Fibroblast of mammary gland (primary cell): ENCODE measurements at regions not wholly inside any gene's neighbourhood (a gene's known extent, or its start where the extent isn't known, plus 50 kb on each side); places are given as distances from the start of the nearest gene placed in this dataset.

Experiments
- DNase-seq: peaks from one replicate; pipeline ENCODE4 v3.0.0-alpha.2; 2010; ENCODE audit warnings: low read depth
- H3K4me3 ChIP-seq: 2 replicates; pipeline ENCODE4 v1.5.1; 2011; ENCODE audit warnings: low read depth, mild to moderate bottlenecking, low read length, moderate library complexity; ENCODE audit not compliant: control insufficient read depth
- TF ChIP-seq, protein P1 (sequence below): conservative IDR thresholded peaks from 2 replicates; pipeline ENCODE4 v1.5.1; 2011; ENCODE audit warnings: low read depth, low read length, inconsistent platforms; ENCODE audit not compliant: control insufficient read depth, insufficient read depth

DNA sequence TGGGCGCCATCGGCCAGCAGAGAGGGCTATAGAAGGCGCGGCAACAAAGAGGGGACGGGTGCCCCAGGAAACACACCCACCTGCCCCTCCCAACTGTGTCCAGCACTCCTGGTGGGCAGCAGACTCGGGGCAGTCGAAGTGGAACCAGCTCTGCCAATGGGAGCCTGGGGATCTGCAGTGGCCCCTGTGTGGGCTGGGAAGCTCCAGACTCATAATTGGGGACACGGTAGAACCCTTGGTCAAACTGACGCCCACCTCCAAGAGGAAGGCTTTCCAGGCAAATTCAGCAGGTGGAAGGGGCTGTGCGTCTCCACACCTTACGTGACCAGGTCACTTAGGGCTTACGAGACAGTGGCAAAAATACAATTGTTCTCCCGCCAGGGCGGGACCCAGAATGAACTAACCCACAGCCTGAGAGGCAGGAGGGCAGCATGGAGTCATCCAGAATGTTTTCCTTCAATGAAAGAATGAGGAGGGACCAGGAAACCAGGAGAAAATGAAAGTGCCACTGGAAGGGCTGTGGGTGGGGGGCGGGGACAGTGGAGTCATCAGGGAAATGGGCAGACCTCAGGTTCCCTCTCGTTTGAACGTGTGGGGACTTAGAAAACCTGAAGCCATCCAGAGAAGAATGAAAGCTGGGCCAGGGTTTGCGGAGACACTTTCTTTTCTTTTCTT, 53.2 kb upstream of the SHANK2 start:
- no peak overlapping the region for H3K4me3 ChIP-seq
- TF ChIP-seq, protein P1, sequence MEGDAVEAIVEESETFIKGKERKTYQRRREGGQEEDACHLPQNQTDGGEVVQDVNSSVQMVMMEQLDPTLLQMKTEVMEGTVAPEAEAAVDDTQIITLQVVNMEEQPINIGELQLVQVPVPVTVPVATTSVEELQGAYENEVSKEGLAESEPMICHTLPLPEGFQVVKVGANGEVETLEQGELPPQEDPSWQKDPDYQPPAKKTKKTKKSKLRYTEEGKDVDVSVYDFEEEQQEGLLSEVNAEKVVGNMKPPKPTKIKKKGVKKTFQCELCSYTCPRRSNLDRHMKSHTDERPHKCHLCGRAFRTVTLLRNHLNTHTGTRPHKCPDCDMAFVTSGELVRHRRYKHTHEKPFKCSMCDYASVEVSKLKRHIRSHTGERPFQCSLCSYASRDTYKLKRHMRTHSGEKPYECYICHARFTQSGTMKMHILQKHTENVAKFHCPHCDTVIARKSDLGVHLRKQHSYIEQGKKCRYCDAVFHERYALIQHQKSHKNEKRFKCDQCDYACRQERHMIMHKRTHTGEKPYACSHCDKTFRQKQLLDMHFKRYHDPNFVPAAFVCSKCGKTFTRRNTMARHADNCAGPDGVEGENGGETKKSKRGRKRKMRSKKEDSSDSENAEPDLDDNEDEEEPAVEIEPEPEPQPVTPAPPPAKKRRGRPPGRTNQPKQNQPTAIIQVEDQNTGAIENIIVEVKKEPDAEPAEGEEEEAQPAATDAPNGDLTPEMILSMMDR, result no peak
- no peak for DNase-seq

DNA sequence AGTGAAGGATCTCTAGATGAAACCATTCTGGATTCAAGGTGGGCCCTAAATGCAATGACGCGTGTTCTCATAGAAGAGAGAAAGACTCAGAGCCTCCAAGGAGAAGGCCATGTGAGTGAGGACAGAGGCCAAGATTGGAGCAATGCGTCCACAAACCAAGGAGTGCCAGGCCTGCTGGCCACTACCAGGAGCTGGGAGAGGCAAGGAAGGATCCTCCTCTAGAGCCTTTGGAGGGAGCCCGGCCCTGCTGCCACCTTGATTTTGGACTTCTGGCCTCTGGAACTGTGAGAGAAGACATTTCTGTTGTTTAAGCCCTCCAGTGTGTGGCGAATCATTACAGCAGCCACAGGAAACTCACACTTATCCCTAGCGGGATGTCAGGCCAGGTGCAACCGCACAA, 52.7 kb upstream of the SHANK2 start:
- no peak overlapping the region for H3K4me3 ChIP-seq
- TF ChIP-seq, protein P1, result no peak
- DNase-seq, result no peak

DNA sequence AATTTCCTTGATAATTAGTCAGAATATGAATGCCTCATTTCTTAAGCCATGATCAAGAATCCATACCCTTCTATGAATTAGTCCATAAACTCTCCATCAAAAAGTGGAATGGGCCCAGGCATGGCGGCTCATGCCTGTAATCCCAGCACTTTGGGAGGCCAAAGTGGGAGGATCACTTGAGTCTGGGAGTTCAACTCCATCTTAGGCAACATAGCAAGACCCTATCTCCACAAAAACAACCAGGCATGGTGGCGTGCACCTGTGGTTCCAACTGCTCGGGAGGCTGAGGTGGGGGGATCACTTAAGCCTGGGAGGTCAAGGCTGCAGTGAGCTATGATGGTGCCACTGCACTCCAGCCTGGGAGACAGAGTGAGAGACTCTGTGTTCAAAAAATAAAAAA, 52.1 kb upstream of the SHANK2 start:
- DNase-seq, result no peak
- TF ChIP-seq, protein P1, result no peak
- H3K4me3 ChIP-seq, result no peak overlapping the region

DNA sequence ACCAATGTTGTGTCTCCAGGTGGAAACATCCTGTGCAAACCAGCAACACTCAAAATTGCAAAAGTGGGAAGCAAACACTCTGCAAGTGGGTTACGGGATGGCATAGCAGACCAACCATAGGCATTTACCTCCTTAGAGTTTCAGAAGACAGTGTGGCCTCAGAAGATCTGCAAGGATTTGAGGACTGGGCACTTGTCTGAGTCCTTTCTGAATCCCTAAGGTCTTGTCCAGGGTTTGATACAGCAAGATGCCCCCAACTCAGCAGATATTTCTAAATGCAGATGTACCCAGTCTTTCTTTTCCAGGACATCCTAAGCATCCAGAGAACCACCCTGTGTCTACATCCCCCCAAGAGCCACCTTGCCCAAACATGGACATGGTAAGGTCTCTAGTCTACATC, 51.7 kb upstream of the SHANK2 start:
- H3K4me3 ChIP-seq, result no peak overlapping the region
- DNase-seq, result no peak
- TF ChIP-seq, protein P1, result no peak

DNA sequence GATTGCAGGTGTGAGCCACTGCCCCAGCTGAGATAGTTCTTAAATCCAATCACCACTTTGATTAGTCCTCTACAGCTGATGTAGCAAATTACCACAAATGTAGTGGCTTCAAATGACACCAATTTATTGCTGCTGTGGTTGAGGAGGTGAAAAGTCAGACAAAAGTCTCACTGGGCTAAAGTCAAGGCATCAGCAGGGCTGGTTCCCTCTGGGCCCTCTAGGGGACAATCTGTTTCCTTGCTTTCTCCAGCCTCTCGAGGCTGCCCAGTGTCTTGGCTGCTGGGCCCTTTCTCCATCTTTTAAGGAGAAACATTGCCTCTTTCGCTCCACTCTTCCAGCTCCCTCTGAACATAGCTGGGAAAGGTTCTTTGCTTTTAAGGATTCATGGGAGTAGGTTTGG, 50.5 kb upstream of the SHANK2 start:
- DNase-seq, result no peak
- TF ChIP-seq, protein P1, result peak; percentile 9
- H3K4me3 ChIP-seq, result no peak overlapping the region

DNA sequence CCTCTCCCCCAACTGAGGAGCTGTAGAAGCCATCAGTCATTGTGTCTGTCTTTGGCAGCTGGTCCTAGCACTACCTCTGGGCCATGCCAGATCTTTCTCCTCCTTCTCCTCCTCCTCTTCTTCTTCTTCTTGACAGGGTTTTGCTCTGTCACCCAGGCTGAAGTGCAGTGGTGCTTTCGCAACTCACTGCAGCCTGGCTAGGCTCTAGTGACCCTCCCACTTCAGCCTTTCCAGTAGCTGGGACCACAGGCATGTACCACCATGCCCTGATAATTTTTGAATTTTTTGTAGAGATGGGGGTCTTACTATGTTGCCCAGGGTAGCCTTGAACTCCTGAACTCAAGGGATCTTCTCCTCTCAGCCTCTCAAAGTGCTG, 50.1 kb upstream of the SHANK2 start:
- no peak for DNase-seq
- TF ChIP-seq, protein P1, result no peak
- no peak overlapping the region for H3K4me3 ChIP-seq
